DOHH2 (cell line): ENCODE measurements at regions not wholly inside any gene's neighbourhood (a gene's known extent, or its start where the extent isn't known, plus 50 kb on each side); places are given as distances from the start of the nearest gene placed in this dataset.

Source experiments
- H3F3A ChIP-seq: fragments of 200-600 bp; sonication (generic), shearing (Covaris generic); 2 replicates; pipeline ENCODE4 v1.6.0; 2016; ENCODE audit warnings: antibody characterized with exemption, mild to moderate bottlenecking; ENCODE audit not compliant: control insufficient read depth, insufficient read depth
- H3K27ac ChIP-seq: fragments of 200-600 bp; sonication (generic); 2 replicates; pipeline ENCODE4 v1.5.1; 2014; ENCODE audit warnings: low read depth, mild to moderate bottlenecking, low read length, moderate library complexity
- H3K27me3 ChIP-seq: fragments of 200-600 bp; sonication (generic); 2 replicates; pipeline ENCODE4 v1.6.1; 2014; ENCODE audit warnings: mild to moderate bottlenecking, low read length, mixed read lengths; ENCODE audit not compliant: control insufficient read depth
- H3K36me3 ChIP-seq: fragments of 200-600 bp; sonication (generic); 2 replicates; pipeline ENCODE4 v1.6.1; 2014; ENCODE audit warnings: mild to moderate bottlenecking, low read length, moderate library complexity, mixed read lengths; ENCODE audit not compliant: control insufficient read depth
- H3K4me1 ChIP-seq: fragments of 200-600 bp; sonication (generic); 2 replicates; pipeline ENCODE4 v1.6.1; 2014; ENCODE audit warnings: mild to moderate bottlenecking, low read length, mixed read lengths; ENCODE audit not compliant: control insufficient read depth
- H3K4me2 ChIP-seq: fragments of 200-600 bp; sonication (generic); 2 replicates; pipeline ENCODE4 v1.6.0; 2014; ENCODE audit warnings: mild to moderate bottlenecking, low read length, moderate library complexity
- H3K4me3 ChIP-seq: fragments of 200-600 bp; sonication (generic); 2 replicates; pipeline ENCODE4 v1.5.1; 2014; ENCODE audit warnings: mild to moderate bottlenecking, low read length, mixed read lengths
- H3K79me2 ChIP-seq: fragments of 200-600 bp; sonication (generic); 2 replicates; pipeline ENCODE4 v1.6.1; 2014; ENCODE audit warnings: mild to moderate bottlenecking, low read length, mixed read lengths; ENCODE audit not compliant: control insufficient read depth
- H3K9me2 ChIP-seq: fragments of 200-600 bp; sonication (generic); replicated peaks from 2 replicates; pipeline ENCODE4 v1.6.1; 2014; ENCODE audit warnings: mild to moderate bottlenecking, low read length, mixed read lengths; ENCODE audit not compliant: control insufficient read depth
- H3K9me3 ChIP-seq: fragments of 200-600 bp; sonication (generic); 2 replicates; pipeline ENCODE4 v1.6.1; 2014; ENCODE audit warnings: antibody characterized with exemption, low read length, mixed read lengths; ENCODE audit not compliant: control insufficient read depth, insufficient read depth
- H4K20me1 ChIP-seq: fragments of 200-600 bp; sonication (generic); 2 replicates; pipeline ENCODE4 v1.6.0; 2014; ENCODE audit warnings: low read depth, mild to moderate bottlenecking, antibody characterized with exemption, low read length, moderate library complexity; ENCODE audit not compliant: control insufficient read depth, insufficient read depth
- CTCF ChIP-seq: fragments of 200-600 bp; sonication (generic); IDR thresholded peaks from one replicate; pipeline ENCODE4 v1.5.1; 2014; ENCODE audit warnings: antibody characterized with exemption, mild to moderate bottlenecking, low read depth, low read length; ENCODE audit not compliant: poor library complexity, severe bottlenecking
- EZH2phosphoT487 ChIP-seq: fragments of 200-600 bp; sonication (generic); IDR thresholded peaks from 2 replicates; pipeline ENCODE4 v1.6.1; 2017; ENCODE audit warnings: borderline replicate concordance, mild to moderate bottlenecking, antibody characterized with exemption, low read length, moderate library complexity, mixed read lengths

- H3F3A ChIP-seq, result no peaks in the 10 kb centered on the region
- peaks cover 10% of the 10 kb centered on the region for H3K4me1 ChIP-seq
- no peaks in the 10 kb centered on the region for H4K20me1 ChIP-seq
- H3K4me3 ChIP-seq, result no peak overlapping the region
- H3K36me3 ChIP-seq, result no peaks in the 10 kb centered on the region
- H3K27me3 ChIP-seq, result no peaks in the 10 kb centered on the region
- H3K9me3 ChIP-seq, result no peaks in the 10 kb centered on the region
- H3K27ac ChIP-seq, result no peak overlapping the region
- no peaks in the 10 kb centered on the region for H3K79me2 ChIP-seq
- no peaks in the 10 kb centered on the region for H3K9me2 ChIP-seq
- TF ChIP-seq CTCF (no peak), EZH2phosphoT487 (no peak)
- no peak overlapping the region for H3K4me2 ChIP-seq
These were observed 115.5 kb upstream of the ATP8B1 start for GRCh38 chr18:57918601-57919000.

- Histone ChIP-seq H3K27ac (no peak overlapping the region), H3K9me3 (no peaks in the 10 kb centered on the region), H4K20me1 (no peaks in the 10 kb centered on the region), H3K36me3 (no peaks in the 10 kb centered on the region), H3K4me3 (no peak overlapping the region), H3K4me1 (peaks cover 10% of the 10 kb centered on the region), H3K27me3 (no peaks in the 10 kb centered on the region), H3K79me2 (no peaks in the 10 kb centered on the region), H3K4me2 (no peak overlapping the region), H3F3A (no peaks in the 10 kb centered on the region), H3K9me2 (no peaks in the 10 kb centered on the region)
- TF ChIP-seq EZH2phosphoT487, result no peak
- no peak for TF ChIP-seq CTCF
These were observed 113.6 kb upstream of the ATP8B1 start for GRCh38 chr18:57916684-57917083.

GRCh38 chr18:57915865-57916582 lies 112.9 kb upstream of the ATP8B1 start:
- Histone ChIP-seq H3K4me1 (peaks cover 10% of the 10 kb centered on the region), H3K27ac (no peak overlapping the region)

More at GRCh38 chr18:57915865-57916582, 112.9 kb upstream of the ATP8B1 start:
- no peak overlapping the region for H3K4me3 ChIP-seq
- TF ChIP-seq CTCF (no peak), EZH2phosphoT487 (no peak)
- no peaks in the 10 kb centered on the region for H4K20me1 ChIP-seq
- H3K4me2 ChIP-seq, result no peak overlapping the region
- no peaks in the 10 kb centered on the region for H3F3A ChIP-seq
- no peaks in the 10 kb centered on the region for H3K79me2 ChIP-seq
- no peaks in the 10 kb centered on the region for H3K9me2 ChIP-seq
- H3K27me3 ChIP-seq, result no peaks in the 10 kb centered on the region
- H3K9me3 ChIP-seq, result no peaks in the 10 kb centered on the region
- H3K36me3 ChIP-seq, result no peaks in the 10 kb centered on the region
